HG03342 (cell line): ENCODE measurements at regions not wholly inside any gene's neighbourhood (a gene's known extent, or its start where the extent isn't known, plus 50 kb on each side); places are given as distances from the start of the nearest gene placed in this dataset.

Experiments used
- ATAC-seq: cut with Tn5 transposase; IDR thresholded peaks from one replicate; pipeline ENCODE4 v1.9.1; 2021; ENCODE audit warnings: mild to moderate bottlenecking, moderate library complexity; ENCODE audit not compliant: unreplicated experiment

DNA sequence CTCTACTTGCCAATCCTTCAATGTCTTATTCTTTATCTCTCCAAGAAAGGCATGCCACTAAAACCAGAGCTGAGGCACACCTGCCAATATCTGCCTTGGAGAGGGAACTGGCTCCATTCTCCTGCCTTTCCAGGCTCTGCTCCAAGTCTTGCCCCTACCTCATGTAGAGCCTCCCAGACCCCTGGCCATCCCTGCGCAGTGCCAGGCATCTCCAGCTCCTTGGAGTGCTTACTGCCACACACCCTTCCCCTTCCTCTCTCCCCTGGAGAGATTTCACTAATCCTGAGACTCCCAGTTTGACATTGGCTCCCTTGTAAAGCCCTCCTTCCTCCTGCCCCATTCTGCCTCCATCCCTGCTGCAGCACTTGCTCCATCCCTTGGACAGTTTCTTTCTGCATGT is 255.2 kb upstream of the ZMIZ1 start:
- ATAC-seq = no peak

DNA sequence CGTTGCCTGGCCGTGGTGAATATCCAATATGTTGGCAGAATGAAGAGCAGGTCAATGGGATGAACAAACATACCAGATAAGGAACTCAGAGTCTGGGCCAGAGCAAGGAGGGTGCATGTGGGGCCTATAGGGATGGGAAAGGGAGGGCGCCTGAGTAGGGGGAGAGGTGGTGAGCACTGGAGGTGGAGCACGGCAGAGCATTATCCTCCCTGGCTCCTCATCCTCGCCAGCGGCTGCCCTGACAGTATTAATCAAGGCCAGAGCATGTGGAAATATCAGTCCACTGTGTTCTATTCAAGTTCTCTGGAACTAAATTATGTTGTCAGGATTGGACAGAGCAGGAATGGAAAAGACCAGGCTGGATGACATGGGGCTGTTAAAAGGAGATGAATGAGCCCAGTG is 254.8 kb upstream of the ZMIZ1 start:
- no peak for ATAC-seq

DNA sequence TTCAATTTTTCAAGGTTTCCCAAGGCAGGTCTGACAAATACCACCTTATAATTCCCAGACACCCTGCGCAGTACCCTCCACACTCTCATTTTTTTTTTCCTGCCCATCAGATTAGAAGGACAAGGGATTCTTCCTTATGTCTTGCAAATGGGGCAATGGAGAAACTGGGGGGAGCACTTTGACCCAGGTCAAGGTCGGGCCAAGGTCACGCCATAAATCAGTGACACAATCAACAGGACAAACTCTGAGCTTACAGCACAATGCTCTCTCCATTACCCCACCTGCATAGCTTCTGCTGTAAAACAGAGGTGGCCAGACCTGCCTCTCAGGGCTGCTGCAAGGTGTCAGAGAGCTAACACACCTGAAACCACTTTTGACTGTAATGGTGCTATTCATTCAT is 254.4 kb upstream of the ZMIZ1 start:
- ATAC-seq = no peak

DNA sequence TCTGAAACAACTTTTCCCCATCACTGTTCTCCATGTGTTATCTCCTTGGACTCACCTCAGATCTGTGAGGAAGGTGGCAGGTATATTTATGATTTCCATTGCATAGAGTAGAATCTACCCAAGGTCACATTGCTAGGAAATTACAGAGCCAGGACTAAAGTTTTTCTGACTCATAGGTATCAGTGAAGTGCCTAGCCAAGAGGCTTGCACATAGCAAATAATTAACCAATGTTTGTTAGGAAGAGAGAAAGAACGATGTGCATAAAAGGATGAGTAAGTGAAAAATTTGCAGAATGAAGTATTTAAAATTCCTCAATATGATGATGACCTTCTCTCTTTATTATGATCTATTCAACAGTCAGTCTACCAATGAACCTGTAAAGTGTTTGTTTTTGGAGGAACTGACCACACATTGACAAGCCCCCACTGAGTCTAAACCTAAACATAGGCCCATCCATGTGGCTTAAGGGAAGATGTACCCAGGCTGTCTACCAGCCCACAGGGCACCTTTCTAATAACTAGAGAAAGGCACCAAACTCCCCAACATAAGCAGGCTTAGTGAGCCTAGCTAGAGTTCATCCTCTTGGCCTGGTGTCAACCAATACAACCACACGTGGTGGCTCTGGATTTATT is 252.9 kb upstream of the ZMIZ1 start:
- no peak for ATAC-seq

DNA sequence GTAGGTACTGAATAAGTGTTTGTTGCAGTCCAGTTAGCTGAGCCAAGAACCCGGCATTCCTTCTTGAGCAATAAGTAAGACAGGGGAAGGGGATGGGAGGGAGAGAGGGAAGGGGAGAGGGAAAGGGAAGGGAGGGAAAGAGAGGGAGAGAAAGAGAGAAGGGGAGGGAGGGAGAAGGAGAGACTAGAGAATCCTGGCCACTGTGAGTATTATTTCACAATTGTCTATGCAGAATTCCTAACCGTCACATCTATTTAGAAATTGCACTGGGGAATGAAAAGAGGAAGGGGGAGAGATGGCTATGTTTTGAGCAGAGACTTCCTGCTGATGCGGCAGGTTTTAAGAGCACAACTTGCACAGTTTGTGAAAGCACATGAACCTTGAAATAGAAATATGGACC is 251.4 kb upstream of the ZMIZ1 start:
- ATAC-seq = no peak

DNA sequence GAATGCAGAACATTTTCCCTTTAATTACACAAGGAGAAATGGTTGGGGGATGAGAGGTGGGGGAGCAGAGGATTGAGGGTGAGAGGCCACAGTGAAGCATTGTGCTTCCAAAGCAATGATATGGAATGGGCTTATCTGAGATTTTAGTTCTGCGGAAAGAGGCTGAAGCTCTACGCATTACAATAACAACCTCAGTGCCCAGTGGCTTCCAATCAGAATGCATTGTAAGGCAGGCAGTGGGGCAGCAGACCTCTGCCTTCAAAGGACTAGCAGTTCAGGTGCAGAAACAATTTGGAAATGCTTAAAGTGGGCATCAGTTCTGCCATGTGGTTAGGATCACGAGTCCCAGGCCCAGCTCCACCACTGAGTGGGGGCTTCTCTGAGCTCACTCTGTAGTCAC is 251.0 kb upstream of the ZMIZ1 start:
- ATAC-seq = no peak

DNA sequence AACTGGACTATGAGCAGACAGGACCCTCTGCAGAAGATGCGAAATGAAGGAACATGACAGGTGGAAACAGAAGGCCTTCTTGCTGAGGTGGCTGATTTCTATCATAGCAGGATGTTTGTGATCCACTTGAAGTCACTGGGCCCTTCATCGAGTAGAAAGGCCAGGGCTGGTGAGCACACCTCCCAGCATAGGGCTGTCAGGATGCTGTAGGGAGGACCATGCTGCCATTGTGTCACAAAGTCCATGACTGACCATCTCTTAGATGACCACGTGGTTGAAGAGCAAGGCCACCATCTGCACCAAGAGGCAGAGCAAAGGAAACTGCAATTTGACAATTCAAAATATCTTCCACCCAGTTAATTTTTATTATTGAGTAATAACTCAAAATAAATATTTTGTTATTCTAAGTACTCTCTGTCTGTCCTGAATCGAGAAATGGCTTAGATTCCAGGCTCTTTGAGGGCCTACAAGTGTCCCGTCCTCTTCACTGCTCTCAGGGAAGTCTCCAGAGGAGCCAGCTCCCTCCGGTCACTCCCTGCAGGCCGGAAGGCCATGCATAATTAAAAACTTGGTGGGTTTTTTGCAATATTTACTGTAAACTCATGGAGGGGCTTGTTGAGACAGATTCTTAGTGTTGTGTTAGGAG is 249.3 kb upstream of the ZMIZ1 start:
- no peak for ATAC-seq

DNA sequence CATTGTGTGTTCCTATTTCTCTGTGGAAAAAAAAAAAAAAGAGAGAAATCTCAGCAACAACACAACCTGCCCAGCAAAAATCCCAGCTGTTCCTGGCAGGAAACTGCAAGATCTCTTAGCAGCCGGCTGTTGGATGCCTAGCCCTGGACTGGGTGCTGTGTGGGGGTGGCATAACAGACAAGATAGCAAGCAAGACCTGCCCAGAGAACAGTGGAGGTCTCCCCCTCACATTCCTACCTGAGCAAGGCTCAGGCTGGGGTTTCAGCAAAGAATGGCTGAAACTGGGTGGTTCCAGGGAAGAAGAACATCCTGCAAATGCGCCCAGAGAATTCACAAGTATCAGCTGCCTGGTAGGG is 248.8 kb upstream of the ZMIZ1 start:
- no peak for ATAC-seq

DNA sequence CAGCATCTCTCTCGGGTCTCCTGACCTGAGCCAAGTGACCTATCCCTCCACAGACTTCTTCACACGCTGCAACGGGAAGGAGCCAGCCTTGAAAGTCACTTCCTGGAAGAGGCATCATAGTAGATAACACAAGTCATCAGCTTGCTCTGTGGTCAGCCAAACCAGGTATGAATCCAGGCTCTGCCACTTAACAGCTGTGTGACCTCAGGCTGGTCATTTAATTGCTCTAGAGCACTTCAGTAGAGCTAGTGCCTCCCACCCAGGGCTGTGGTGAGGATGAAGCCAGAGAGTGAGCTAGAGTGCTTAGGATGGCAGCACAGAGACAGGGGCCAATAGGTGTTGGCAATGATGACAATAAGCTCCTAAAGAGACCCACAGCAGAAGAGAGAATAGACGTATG is 247.7 kb upstream of the ZMIZ1 start:
- no peak for ATAC-seq

DNA sequence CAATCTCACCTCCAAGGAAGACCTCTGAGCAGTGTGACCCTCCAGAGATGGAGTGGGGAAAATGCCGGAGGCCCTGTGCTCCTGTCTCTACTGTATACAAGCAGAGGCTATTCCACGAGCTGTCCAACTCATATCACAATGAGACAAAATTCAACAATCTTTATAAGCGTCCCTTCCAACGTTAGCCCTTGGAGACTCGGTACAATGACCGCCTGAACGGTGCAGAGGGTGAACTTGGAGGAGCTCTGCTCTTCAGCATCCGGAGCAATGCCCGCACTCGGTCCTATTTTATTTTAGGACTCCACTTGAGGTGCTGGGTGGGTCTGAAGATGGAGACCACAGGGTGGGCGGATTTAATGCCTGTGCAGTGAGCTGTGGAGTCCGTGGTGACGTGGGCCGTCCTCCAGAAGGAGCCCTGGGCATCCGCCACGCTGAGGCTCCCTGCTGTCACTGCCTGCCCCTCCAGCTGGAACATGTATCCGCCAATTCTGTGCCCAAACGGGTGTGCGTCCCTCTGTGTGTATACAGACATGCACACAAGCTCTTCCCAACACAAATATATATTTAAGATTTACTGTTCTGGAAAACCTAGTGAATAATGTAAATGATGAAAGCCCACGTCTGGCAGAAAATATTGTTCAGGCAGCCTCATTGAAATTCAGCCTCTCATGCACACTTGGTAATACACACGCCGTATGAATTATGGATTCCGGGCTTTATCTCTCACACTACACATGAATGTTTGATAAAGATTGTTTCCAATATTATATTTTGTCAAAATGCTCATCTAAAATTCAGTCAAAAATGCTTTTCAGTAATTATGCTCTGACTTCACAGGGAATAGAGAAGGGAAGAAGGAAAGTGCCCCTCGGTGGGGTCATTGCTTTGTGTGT is 239.9 kb upstream of the ZMIZ1 start:
- no peak for ATAC-seq

DNA sequence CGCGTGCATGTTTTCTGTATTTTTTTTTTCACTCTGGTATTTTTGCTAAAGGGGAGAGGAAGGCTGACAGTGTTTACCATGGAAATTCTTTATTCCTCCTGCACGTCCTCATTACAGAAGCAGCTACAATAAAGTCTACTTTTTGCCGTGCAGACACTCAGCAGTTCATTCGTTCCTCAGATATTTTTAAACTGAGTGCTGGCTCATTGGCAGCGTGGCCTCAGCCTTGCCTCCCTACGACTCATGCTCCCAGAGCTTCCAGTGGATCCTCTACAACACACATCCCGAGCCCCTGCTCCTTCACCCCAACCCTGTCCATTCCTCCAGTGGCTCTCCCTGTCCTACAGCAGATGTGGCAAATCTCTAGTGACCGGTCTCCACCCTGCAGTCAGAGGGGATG is 239.2 kb upstream of the ZMIZ1 start:
- ATAC-seq = no peak

DNA sequence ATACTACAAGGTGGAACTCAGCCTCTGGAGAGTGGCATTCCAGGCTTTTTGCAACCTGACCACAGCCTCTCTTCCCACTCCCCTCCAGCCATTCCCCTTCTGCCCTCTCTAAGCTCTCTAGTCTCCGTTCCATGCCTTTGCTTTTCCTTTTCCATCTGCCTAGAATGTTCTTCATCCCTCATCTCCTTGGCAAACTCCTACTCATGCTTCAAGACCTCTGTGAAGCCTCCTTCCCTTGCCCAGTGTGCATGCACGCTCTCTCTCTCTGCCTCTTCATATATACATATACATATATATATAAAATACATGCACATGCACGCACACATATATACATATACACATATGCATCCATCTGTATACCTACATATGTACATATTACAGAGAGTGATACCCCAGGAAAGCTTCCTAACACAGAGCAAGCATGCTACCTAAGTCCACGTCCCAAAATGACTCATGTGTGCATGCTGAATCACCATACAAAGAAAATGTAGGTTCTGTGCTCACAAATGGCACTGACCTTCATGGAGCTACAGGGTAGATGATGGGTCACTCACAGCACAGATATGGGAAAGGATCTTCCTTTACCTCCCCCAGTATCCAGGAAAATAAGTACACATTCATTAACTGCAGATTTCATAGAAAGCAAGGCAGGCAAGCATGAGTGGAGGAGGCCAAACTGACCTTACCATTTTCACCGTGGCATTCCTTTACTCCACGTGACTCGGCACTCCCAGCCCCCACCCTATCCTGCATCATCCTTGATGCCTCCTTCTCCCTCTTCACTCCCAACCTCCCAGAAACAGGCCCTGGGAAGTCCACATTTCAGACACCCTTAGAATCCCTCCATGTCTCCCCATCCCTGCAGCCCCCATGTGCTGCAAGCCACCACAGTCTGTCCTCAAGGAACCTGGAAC is 238.4 kb upstream of the ZMIZ1 start:
- no peak for ATAC-seq

DNA sequence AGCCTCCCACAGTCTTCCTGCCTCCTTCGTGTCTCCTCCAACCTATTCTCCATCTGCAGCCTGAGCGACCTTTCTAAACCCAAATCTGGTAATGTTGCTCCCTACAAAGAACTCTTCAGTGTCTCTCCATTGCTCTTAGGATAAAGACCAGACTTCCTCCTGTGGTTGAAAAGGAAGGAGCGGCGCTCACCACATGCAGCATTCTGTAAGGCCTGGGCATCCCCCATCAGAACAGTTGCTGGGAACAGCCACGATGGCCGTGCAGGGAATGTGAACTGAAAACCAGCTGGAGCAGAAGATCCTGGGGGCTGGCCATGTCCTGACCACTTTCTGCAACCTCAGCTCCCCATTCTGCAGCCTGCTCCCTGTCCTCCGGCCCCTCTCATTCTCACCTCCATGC is 237.8 kb upstream of the ZMIZ1 start:
- no peak for ATAC-seq

DNA sequence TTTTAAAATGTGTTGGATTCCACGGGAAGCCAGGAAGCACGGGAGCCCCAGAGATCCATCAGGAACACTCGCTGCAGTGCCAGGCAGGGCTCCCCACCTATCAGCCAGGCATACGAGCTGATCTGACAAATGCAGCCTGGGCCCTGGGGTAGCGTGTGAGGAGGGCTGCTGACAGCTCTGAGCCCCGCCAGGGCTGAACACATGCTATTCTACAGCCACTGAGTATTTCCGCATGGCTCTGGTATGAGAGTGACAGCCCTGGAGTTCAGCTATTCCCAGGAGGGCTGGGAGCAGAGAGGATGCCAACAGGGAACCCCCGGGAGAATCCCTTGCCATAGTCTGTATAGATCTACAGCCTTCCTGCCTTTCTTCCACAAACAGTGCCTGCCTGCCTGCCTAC is 237.3 kb upstream of the ZMIZ1 start:
- ATAC-seq = no peak

DNA sequence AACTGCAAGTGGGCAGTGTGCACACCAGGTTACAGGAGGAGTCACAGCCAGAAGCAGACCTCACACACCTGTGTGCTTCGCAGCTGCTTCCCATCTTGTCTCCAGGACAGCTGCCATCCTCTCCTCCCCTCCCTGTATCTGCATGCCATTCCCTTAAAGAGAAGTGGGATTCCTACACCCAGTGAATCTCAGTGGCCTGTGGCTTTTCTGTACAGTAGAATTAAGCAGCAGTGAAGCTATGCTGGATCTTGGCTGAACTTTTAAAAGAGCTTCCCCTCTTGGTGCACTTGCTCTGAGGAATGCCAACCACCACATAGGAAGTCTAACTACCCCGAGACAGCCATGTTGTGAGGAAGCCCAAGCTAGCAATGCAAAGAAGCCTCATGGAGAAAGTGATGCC is 236.5 kb upstream of the ZMIZ1 start:
- ATAC-seq = no peak

DNA sequence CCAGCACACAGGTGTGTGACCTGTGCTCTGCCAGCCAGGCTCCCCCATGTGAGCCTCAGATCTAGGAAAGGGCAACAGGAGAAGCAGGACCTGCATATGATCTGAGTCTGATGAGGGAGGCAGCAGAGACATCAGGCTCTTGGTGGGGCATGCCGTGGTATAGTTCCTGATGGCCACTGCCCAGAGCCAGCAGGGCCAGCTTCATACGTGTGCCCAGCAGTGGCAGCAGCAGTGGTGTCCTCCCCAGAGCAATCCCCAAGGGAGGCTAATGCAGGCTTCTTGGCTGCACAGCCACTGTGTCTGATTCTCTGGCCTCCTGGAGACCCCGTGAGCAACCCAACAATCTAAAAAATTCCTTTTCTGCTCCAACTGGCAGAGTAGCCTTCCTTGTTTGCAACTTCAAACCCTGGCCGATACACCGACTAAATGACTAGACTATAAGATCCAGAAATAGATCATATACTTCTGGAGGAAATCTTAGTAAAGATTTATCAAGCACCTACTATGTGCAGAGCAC is 230.6 kb upstream of the ZMIZ1 start:
- ATAC-seq = no peak

DNA sequence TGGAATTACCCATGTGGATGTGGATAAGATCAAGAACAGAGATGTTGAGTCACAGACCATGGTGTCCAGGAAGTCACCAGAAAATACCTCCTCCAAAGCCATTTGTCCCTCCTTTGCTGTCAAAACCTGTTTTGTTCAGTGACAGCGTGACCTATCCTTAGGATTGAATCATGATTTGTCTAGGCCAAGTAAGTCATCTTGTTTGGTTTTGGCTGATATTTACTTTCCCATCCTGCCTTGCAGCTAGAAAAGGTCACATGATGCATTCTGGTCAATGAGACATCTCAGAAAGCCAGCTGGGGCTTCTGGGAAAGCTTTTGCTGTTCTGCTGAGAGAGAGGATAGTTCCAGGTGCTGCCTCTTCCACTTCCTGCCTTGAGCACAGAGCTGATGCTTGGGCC is 225.3 kb upstream of the ZMIZ1 start:
- no peak for ATAC-seq

DNA sequence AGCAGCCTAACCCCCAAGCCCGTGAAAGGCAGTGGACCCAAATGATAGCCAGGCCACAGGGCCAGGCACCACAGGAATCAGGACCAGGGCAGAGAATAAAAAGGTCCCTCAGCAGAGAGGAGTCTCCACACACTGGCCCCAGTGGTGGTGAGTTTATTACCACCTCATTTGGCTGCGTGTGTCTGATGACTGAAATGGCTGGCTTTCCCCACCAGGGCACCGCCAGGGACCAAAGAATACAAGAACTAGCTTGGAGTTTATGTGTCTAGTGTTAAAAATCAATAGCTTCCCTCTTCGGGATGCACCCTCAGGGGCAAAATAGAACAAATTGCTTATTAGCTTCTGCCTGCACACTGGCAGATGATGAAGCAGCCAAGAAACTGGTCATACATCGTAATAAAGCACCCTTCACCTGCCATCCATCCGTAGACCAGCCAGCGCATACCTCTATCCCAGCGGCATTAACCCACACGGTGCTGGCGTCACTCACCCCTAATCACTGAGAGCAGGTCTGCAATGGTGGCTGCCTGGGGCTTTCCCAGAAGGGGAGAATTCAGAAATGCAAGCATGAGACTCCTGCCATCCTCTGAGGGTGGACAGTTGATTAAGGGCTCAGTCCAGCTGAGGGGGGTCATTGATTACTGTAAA is 223.7 kb upstream of the ZMIZ1 start:
- no peak for ATAC-seq

DNA sequence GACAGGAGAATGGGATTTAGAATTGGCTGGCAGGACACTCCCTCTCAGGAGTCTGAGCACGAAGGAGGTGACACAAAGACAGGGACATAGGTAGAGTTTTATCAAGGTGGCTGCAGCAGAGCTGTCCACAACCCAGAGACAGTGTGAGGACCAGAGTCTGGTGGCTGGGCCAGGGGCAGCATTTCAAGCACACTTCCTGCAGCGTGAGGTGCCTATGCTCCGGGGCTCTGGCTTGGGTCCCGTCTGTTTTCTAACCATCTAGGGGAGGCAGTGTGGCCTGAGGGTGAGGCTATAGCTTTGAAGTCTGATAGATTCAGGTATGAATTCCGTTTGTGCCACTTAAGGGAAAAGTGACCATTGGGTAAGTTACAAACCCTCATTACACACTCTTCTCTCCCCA is 222.7 kb upstream of the ZMIZ1 start:
- no peak for ATAC-seq

DNA sequence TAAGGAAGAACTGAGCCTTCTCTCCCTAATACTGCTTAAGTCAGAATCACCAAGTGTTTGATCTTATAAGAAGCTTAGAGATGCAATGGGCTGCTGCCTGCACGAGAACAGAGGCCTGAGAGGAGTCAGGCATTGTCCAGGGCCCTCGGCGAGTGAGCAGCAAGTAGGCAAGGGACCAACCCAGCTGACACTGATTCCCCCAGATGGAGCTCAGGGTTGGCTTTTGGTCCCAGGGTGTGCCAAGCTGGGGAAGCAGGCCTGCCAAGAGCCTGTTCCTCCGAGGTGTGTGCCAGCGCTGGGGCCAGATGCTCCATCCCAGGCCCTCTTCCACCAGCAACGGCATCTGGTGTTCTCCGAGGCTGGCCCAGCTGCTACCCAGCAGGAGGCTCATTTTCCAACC is 222.0 kb upstream of the ZMIZ1 start:
- ATAC-seq = no peak
